ENCODE measurements at regions not wholly inside any gene's neighbourhood (a gene's known extent, or its start where the extent isn't known, plus 50 kb on each side); places are given as distances from the start of the nearest gene placed in this dataset.
A peak's percentile ranks its signal among the peaks of the same experiment; 100 is the strongest.

GRCh38 chrX:40891798-40892197 lies 156.5 kb upstream of the MED14 start:
- no peak overlapping the region for H3K23ac ChIP-seq (ENCODE audit: low read length)
- no peak overlapping the region for H2BK120ac ChIP-seq (ENCODE audit: insufficient read depth, low read length, poor library complexity)
- H4K12ac ChIP-seq (ENCODE audit: low read depth, low read length): no peak overlapping the region
- no peak overlapping the region for H4K8ac ChIP-seq (ENCODE audit: low read depth, low read length)
- H3K27ac ChIP-seq (ENCODE audit: low read depth, low read length): no peak overlapping the region
- H2BK12ac ChIP-seq (ENCODE audit: low read length): no peak overlapping the region
- no peaks in the 10 kb centered on the region for H3K27me3 ChIP-seq (ENCODE audit: insufficient read depth, low read length)
- H3K4ac ChIP-seq (ENCODE audit: low read depth, low read length): no peak overlapping the region
- no peak overlapping the region for H4K91ac ChIP-seq (ENCODE audit: low read depth, low read length)
- no peak overlapping the region for H2AK5ac ChIP-seq (ENCODE audit: low read length)
- H3K14ac ChIP-seq (ENCODE audit: low read length): no peak overlapping the region
- no peak overlapping the region for H3K18ac ChIP-seq (ENCODE audit: low read length)
- H3K9me3 ChIP-seq (ENCODE audit: insufficient read depth, low read depth, low read length): no peaks in the 10 kb centered on the region
- H2AFZ ChIP-seq (ENCODE audit: insufficient read depth, low read length, poor library complexity): no peak overlapping the region
- H3K36me3 ChIP-seq (ENCODE audit: control insufficient read depth in 1 of 2, insufficient read depth in 2 of 2, low read length in 2 of 2): no peaks in the 10 kb centered on the region
- H3K4me3 ChIP-seq (ENCODE audit: low read depth, low read length): no peak overlapping the region
- no peaks in the 10 kb centered on the region for H3K4me1 ChIP-seq (ENCODE audit: control insufficient read depth in 1 of 2, insufficient read depth in 2 of 2, low read length in 2 of 2)
- DNase-seq: no peak
- no peak overlapping the region for H3K4me2 ChIP-seq (ENCODE audit: low read length)
- no peak overlapping the region for H3K9ac ChIP-seq (ENCODE audit: low read length)
- H2BK5ac ChIP-seq (ENCODE audit: low read depth, low read length, poor library complexity): no peak overlapping the region
- H3K79me2 ChIP-seq (ENCODE audit: control insufficient read depth, insufficient read depth, low read length, poor library complexity): no peaks in the 10 kb centered on the region
- H3K79me1 ChIP-seq (ENCODE audit: low read length): no peaks in the 10 kb centered on the region

GRCh38 chrX:40893251-40893910 lies 158.0 kb upstream of the MED14 start:
- no peak overlapping the region for H4K12ac ChIP-seq (ENCODE audit: low read depth, low read length)
- no peak overlapping the region for H3K4ac ChIP-seq (ENCODE audit: low read depth, low read length)
- H3K79me2 ChIP-seq (ENCODE audit: control insufficient read depth, insufficient read depth, low read length, poor library complexity): no peaks in the 10 kb centered on the region
- H3K9ac ChIP-seq (ENCODE audit: low read length): no peak overlapping the region
- H2AFZ ChIP-seq (ENCODE audit: insufficient read depth, low read length, poor library complexity): no peak overlapping the region
- no CpG with 5 or more reads among the region's 6 CpGs for WGBS (ENCODE audit: extremely low coverage, insufficient coverage, insufficient read length)
- no peak for DNase-seq
- H2BK5ac ChIP-seq (ENCODE audit: low read depth, low read length, poor library complexity): no peak overlapping the region
- no peaks in the 10 kb centered on the region for H3K36me3 ChIP-seq (ENCODE audit: control insufficient read depth in 1 of 2, insufficient read depth in 2 of 2, low read length in 2 of 2)
- H3K79me1 ChIP-seq (ENCODE audit: low read length): no peaks in the 10 kb centered on the region
- H3K23ac ChIP-seq (ENCODE audit: low read length): no peak overlapping the region
- H3K18ac ChIP-seq (ENCODE audit: low read length): no peak overlapping the region
- no peak overlapping the region for H2BK120ac ChIP-seq (ENCODE audit: insufficient read depth, low read length, poor library complexity)
- H3K14ac ChIP-seq (ENCODE audit: low read length): no peak overlapping the region
- no peak overlapping the region for H3K27ac ChIP-seq (ENCODE audit: low read depth, low read length)
- H4K91ac ChIP-seq (ENCODE audit: low read depth, low read length): no peak overlapping the region
- H2BK12ac ChIP-seq (ENCODE audit: low read length): no peak overlapping the region
- H3K4me2 ChIP-seq (ENCODE audit: low read length): no peak overlapping the region
- no peaks in the 10 kb centered on the region for H3K4me1 ChIP-seq (ENCODE audit: control insufficient read depth in 1 of 2, insufficient read depth in 2 of 2, low read length in 2 of 2)
- H3K4me3 ChIP-seq (ENCODE audit: low read depth, low read length): no peak overlapping the region
- H2AK5ac ChIP-seq (ENCODE audit: low read length): no peak overlapping the region
- no peaks in the 10 kb centered on the region for H3K9me3 ChIP-seq (ENCODE audit: insufficient read depth, low read depth, low read length)
- H4K8ac ChIP-seq (ENCODE audit: low read depth, low read length): no peak overlapping the region
- H3K27me3 ChIP-seq (ENCODE audit: insufficient read depth, low read length): no peaks in the 10 kb centered on the region

GRCh38 chrX:40895246-40895645 lies 159.9 kb upstream of the MED14 start:
- Histone ChIP-seq H3K27me3 (ENCODE audit: insufficient read depth, low read length) (no peaks in the 10 kb centered on the region), H4K8ac (ENCODE audit: low read depth, low read length) (no peak overlapping the region), H3K79me2 (ENCODE audit: control insufficient read depth, insufficient read depth, low read length, poor library complexity) (no peaks in the 10 kb centered on the region), H3K4ac (ENCODE audit: low read depth, low read length) (no peak overlapping the region), H3K79me1 (ENCODE audit: low read length) (no peaks in the 10 kb centered on the region), H3K4me1 (ENCODE audit: control insufficient read depth in 1 of 2, insufficient read depth in 2 of 2, low read length in 2 of 2) (no peaks in the 10 kb centered on the region), H3K23ac (ENCODE audit: low read length) (no peak overlapping the region), H2BK120ac (ENCODE audit: insufficient read depth, low read length, poor library complexity) (no peak overlapping the region), H4K91ac (ENCODE audit: low read depth, low read length) (no peak overlapping the region), H3K4me2 (ENCODE audit: low read length) (no peak overlapping the region), H3K27ac (ENCODE audit: low read depth, low read length) (no peak overlapping the region), H3K4me3 (ENCODE audit: low read depth, low read length) (no peak overlapping the region), H3K36me3 (ENCODE audit: control insufficient read depth in 1 of 2, insufficient read depth in 2 of 2, low read length in 2 of 2) (no peaks in the 10 kb centered on the region), H2BK5ac (ENCODE audit: low read depth, low read length, poor library complexity) (no peak overlapping the region), H4K12ac (ENCODE audit: low read depth, low read length) (no peak overlapping the region), H2AK5ac (ENCODE audit: low read length) (no peak overlapping the region), H2AFZ (ENCODE audit: insufficient read depth, low read length, poor library complexity) (no peak overlapping the region), H3K9ac (ENCODE audit: low read length) (no peak overlapping the region), H3K9me3 (ENCODE audit: insufficient read depth, low read depth, low read length) (no peaks in the 10 kb centered on the region), H3K18ac (ENCODE audit: low read length) (no peak overlapping the region), H2BK12ac (ENCODE audit: low read length) (no peak overlapping the region), H3K14ac (ENCODE audit: low read length) (no peak overlapping the region)
- no CpG with 5 or more reads among the region's 3 CpGs for WGBS (ENCODE audit: extremely low coverage, insufficient coverage, insufficient read length)
- DNase-seq: peak in 1 of 2 donors; percentile 44

- DNase-seq: no peak
- H3K4me3 ChIP-seq (ENCODE audit: low read depth, low read length): no peak overlapping the region
Measured at GRCh38 chrX:40897718-40898270, 162.5 kb upstream of the MED14 start.

More at GRCh38 chrX:40897718-40898270, 162.5 kb upstream of the MED14 start:
- Histone ChIP-seq H3K79me2 (ENCODE audit: control insufficient read depth, insufficient read depth, low read length, poor library complexity) (no peaks in the 10 kb centered on the region), H3K4me1 (ENCODE audit: control insufficient read depth in 1 of 2, insufficient read depth in 2 of 2, low read length in 2 of 2) (no peaks in the 10 kb centered on the region), H3K27ac (ENCODE audit: low read depth, low read length) (no peak overlapping the region), H3K23ac (ENCODE audit: low read length) (no peak overlapping the region), H3K79me1 (ENCODE audit: low read length) (no peaks in the 10 kb centered on the region), H3K4me2 (ENCODE audit: low read length) (no peak overlapping the region), H2AFZ (ENCODE audit: insufficient read depth, low read length, poor library complexity) (no peak overlapping the region), H3K14ac (ENCODE audit: low read length) (no peak overlapping the region), H3K36me3 (ENCODE audit: control insufficient read depth in 1 of 2, insufficient read depth in 2 of 2, low read length in 2 of 2) (no peaks in the 10 kb centered on the region), H4K12ac (ENCODE audit: low read depth, low read length) (no peak overlapping the region), H4K8ac (ENCODE audit: low read depth, low read length) (no peak overlapping the region), H3K27me3 (ENCODE audit: insufficient read depth, low read length) (no peaks in the 10 kb centered on the region), H2AK5ac (ENCODE audit: low read length) (no peak overlapping the region), H4K91ac (ENCODE audit: low read depth, low read length) (no peak overlapping the region), H3K4ac (ENCODE audit: low read depth, low read length) (no peak overlapping the region), H3K9me3 (ENCODE audit: insufficient read depth, low read depth, low read length) (no peaks in the 10 kb centered on the region), H2BK120ac (ENCODE audit: insufficient read depth, low read length, poor library complexity) (no peak overlapping the region), H2BK12ac (ENCODE audit: low read length) (no peak overlapping the region), H2BK5ac (ENCODE audit: low read depth, low read length, poor library complexity) (no peak overlapping the region), H3K9ac (ENCODE audit: low read length) (no peak overlapping the region), H3K18ac (ENCODE audit: low read length) (no peak overlapping the region)
- no CpG with 5 or more reads among the region's 3 CpGs for WGBS (ENCODE audit: extremely low coverage, insufficient coverage, insufficient read length)

Measured in trophoblast cell (in vitro differentiated cells and primary cell).